ENCODE measurements at regions not wholly inside any gene's neighbourhood (a gene's known extent, or its start where the extent isn't known, plus 50 kb on each side); places are given as distances from the start of the nearest gene placed in this dataset.

DNA sequence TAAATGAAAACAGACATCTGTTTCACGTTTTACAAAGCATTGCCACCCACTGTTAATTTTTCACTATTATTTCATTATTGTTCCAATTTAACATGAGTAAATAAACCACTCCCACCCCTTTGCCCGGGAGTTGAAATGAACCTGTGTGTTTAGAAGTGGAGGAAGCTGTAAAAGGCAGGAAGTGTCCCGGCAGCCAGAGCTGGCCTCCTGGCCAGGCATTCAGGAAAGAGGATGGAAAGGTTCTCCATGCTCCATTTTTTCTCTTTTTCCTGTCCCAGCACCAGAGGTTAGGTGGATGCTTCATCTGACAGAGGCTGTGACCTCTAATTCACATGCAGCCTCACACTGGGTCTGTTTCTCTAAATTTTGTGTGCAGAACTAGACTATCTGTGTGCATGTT lies 55.5 kb upstream of the LNX1 start:
- TF ChIP-seq, protein P1, sequence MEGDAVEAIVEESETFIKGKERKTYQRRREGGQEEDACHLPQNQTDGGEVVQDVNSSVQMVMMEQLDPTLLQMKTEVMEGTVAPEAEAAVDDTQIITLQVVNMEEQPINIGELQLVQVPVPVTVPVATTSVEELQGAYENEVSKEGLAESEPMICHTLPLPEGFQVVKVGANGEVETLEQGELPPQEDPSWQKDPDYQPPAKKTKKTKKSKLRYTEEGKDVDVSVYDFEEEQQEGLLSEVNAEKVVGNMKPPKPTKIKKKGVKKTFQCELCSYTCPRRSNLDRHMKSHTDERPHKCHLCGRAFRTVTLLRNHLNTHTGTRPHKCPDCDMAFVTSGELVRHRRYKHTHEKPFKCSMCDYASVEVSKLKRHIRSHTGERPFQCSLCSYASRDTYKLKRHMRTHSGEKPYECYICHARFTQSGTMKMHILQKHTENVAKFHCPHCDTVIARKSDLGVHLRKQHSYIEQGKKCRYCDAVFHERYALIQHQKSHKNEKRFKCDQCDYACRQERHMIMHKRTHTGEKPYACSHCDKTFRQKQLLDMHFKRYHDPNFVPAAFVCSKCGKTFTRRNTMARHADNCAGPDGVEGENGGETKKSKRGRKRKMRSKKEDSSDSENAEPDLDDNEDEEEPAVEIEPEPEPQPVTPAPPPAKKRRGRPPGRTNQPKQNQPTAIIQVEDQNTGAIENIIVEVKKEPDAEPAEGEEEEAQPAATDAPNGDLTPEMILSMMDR (conservative IDR thresholded peaks at IDR 0.05; ENCODE audit: low read depth in 2 of 2) = no peak
- TF ChIP-seq EZH2phosphoT487 (IDR thresholded peaks at IDR 0.05; ENCODE audit: unreplicated experiment) (no peak), JUNB (IDR thresholded peaks at IDR 0.05; ENCODE audit: unreplicated experiment) (no peak), EZH2 (IDR thresholded peaks at IDR 0.05; ENCODE audit: low read depth, unreplicated experiment) (no peak), ZNF114 (CRISPR knock-in tag; IDR thresholded peaks at IDR 0.05) (no peak), POLR2AphosphoS5 (IDR thresholded peaks at IDR 0.05; ENCODE audit: low read depth) (no peak), STAT1 (IDR thresholded peaks at IDR 0.05; ENCODE audit: unreplicated experiment) (no peak), CREB1 (CRISPR knock-in tag; IDR thresholded peaks at IDR 0.05; ENCODE audit: low read depth) (no peak)
- TF ChIP-seq, protein P2, sequence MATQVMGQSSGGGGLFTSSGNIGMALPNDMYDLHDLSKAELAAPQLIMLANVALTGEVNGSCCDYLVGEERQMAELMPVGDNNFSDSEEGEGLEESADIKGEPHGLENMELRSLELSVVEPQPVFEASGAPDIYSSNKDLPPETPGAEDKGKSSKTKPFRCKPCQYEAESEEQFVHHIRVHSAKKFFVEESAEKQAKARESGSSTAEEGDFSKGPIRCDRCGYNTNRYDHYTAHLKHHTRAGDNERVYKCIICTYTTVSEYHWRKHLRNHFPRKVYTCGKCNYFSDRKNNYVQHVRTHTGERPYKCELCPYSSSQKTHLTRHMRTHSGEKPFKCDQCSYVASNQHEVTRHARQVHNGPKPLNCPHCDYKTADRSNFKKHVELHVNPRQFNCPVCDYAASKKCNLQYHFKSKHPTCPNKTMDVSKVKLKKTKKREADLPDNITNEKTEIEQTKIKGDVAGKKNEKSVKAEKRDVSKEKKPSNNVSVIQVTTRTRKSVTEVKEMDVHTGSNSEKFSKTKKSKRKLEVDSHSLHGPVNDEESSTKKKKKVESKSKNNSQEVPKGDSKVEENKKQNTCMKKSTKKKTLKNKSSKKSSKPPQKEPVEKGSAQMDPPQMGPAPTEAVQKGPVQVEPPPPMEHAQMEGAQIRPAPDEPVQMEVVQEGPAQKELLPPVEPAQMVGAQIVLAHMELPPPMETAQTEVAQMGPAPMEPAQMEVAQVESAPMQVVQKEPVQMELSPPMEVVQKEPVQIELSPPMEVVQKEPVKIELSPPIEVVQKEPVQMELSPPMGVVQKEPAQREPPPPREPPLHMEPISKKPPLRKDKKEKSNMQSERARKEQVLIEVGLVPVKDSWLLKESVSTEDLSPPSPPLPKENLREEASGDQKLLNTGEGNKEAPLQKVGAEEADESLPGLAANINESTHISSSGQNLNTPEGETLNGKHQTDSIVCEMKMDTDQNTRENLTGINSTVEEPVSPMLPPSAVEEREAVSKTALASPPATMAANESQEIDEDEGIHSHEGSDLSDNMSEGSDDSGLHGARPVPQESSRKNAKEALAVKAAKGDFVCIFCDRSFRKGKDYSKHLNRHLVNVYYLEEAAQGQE (IDR thresholded peaks at IDR 0.05; ENCODE audit: unreplicated experiment) = no peak
- TF ChIP-seq, protein P3, sequence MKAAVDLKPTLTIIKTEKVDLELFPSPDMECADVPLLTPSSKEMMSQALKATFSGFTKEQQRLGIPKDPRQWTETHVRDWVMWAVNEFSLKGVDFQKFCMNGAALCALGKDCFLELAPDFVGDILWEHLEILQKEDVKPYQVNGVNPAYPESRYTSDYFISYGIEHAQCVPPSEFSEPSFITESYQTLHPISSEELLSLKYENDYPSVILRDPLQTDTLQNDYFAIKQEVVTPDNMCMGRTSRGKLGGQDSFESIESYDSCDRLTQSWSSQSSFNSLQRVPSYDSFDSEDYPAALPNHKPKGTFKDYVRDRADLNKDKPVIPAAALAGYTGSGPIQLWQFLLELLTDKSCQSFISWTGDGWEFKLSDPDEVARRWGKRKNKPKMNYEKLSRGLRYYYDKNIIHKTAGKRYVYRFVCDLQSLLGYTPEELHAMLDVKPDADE (IDR thresholded peaks at IDR 0.05) = no peak

All from GM23338 (cell line).